Hematopoietic multipotent progenitor cell (in vitro differentiated cells): ENCODE measurements at regions not wholly inside any gene's neighbourhood (a gene's known extent, or its start where the extent isn't known, plus 50 kb on each side); places are given as distances from the start of the nearest gene placed in this dataset.
A peak's percentile ranks its signal among the peaks of the same experiment; 100 is the strongest.
"Not testable (repeated sequence)": the region's sequence is repeated elsewhere in the genome, so short reads cannot be mapped to it uniquely, and the experiment has no call there.

Experiments used
- DNase-seq, 3 donors: peaks; one replicate each; pipeline ENCODE4 v3.0.0-alpha.2; 2011 to 2015; ENCODE audit warnings: low read depth in 2 of 3, low spot score in 2 of 3

DNA sequence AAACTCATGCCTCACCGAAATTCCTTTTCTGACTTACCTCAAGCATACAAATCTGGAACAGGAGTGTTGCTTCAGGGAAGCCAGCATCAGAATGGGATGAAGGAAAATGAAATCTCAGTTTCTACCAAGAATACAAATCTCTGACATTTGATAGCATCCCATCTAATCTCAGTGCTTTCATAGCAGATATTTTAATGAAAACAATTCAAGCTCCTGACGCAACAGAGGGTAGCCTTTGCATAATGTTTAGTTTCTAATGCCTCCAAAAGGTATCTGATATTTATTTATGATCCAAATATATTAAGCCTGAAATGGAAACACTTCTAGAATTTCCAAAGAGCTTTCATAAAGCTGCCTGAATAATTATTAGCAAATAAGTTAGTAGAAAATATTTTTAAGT lies 251.4 kb downstream of the DEPDC1B start:
- DNase-seq: no peak

DNA sequence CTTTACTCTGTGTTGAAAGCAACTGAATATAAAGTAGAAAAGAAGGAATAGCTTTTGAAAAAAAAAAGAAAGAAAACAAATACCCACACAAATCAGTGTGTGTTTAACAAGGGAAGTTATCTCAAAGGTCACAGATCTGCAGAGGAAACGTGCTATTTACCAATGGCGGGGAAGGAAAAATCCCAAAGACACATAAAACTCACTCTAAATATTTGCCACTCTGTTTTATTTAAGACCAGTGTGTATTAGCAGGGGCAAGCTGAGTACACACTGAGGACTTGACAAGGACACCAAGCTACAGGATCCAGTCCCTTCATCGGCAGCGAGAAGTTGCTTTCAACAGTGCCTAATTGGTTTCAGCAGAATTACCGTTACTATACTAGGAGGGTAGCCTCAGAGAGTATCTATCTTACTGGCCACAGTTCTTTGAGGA lies 252.5 kb downstream of the DEPDC1B start:
- no peak for DNase-seq

DNA sequence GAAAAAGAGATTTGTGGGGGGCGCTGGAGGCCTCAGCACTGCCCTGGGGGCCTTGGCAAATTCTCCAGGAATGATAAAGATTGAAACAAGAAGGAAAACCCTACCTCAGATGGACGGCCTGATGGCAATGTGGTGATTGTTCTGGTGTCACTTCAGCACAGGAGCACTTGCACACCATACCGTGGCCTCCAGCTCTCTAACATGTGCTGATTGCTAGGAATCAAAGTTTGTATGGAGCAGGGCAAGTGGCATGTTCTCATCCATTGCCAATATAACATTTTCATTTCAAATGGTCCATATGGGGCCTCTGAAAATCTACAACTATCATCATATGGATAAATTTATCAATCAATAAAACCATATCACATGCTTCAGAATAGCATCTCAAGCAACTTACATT lies 253.0 kb downstream of the DEPDC1B start:
- no peak for DNase-seq

DNA sequence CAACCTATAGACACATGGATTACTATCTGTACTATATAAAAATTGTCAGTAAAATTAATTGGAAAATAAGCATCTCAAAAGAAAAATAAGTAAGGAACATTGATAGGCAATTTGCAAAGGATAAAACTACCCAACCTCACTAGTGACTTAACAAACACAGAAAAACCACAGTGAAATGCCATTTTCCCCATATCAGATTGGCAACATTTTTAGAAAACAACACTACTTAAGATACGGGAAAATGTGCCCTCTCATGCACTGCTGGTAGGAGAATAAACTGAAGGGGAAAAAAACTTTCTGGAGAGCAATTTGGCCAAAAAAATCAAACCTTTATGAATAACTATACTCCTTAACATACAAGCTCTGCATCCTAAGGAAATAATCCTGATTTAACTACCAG lies 254.0 kb downstream of the DEPDC1B start:
- DNase-seq: peak in 1 of 3 donors; percentile 15

DNA sequence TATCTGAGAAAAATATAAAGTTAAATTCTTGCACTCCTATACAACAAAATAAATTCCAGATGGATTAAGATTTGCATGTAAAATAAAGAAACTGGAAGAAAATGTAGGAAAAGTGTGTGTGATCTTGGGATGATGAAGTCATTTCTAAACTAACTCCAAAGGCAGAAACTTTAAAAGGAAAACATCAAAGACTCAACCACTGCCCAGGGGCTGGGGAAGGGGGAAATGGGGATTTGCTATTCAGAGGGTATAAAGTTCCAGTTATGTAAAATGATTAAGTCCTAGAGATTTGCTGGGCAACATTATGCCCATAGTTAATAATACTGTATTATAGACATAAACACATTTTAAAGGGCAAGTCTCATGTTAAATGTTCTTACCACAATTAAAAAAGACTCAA lies 254.5 kb downstream of the DEPDC1B start:
- no peak for DNase-seq

DNA sequence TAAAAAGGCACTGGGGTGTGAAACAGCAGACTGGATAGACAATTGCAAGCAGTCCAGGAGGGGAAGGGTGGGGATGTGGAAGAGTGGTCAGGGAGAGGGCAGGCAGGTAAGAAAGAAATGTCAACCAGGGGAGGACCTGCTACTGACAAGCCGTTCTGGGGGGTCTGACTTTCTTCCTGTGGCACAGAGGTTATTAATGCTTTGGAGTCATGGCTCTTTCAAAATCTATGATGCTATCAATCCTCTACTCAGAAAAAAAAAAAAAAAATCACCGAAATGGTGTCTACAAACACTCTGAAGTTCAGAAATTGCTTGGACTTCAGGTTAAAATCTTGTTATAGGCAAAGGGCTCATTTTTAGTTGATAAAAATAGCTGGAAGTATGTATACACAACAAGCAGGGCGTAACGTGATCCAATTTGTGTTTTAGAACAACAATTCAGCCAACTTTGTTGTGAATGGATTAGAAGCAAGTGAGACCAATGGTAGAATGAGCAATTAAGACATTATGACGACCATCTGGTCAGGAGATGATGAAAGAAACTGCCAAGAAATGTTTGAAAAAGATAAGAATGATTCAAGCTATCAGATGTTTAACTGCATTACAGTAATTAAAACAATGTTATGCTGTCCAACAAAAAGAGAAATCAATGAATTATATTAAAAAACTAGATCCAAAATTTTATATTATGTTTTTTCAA lies 255.2 kb downstream of the DEPDC1B start:
- DNase-seq: no peak

DNA sequence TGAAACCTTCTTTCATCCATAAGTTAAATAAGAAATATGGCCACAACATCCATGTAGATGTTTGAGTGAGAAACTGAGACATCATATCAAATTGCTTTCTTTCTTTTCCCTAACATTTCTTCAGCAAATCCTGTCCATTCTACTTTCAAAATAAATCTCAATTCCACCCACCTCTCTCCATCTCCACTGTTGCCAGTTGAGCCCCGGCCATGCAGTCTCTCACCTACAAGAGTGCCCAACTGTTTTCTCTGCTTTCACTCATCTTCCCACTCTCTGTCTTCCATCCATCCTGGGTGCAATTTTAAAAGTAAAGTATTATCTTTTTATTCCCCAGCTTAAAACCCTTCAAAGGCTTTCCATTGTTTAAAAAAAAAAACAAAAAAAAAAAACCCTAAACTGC lies 260.4 kb downstream of the DEPDC1B start:
- DNase-seq: no peak

DNA sequence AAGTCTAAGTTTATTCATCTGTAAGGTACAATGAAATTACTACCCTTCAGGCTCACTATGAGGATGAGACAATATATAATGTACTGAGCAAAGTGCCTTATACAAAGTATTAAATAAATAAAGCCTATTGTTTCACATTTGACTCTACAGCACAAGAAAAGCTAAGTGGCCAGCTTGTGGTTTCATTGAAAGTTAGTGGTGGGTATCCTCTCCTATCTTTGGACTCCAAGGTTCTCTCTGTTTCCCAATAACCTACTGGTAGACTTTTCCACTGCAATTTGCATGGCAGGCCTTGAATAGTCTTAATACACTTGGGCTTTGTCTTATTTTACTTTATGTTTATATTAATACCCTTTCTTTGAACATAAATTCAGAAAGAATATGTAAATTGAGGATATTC lies 262.7 kb downstream of the DEPDC1B start:
- no peak for DNase-seq

DNA sequence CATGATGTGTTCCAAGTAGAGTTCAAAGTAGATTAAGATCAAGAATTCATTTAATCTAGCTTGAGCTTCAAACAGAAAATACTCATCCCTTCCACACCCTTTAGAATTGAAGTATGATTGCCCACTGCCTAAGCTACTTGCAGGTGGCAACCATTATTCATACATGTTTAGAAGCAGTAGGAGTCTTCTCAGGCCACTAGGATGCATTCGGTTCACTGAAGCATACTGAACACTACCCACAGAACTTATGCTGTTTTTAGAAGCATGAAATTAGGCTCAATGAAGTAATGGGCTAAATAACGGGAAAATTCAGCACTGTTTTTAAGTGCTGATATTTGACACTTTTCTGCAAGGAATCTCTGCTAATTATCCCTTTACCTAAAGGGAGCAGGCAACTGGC lies 263.4 kb downstream of the DEPDC1B start:
- DNase-seq: no peak

DNA sequence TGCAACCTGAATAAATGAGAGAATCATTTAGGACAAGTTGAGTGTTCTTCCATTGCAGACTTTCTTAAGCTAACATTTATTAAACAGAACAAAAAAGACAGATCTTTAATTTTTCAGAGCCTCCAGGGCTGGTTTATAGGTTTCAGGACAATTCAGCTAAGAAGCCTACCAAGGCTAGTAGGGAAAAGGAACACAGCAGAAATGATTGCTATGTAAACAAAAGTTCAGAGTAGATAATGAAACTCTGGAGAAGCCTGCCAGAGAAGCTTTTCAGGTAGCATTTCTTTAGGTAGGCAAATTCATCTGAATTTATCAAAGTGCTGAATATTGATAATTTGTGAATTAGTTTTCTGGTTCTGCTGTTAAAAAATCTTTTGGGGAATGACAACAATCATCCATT lies 264.2 kb downstream of the DEPDC1B start:
- DNase-seq: no peak

DNA sequence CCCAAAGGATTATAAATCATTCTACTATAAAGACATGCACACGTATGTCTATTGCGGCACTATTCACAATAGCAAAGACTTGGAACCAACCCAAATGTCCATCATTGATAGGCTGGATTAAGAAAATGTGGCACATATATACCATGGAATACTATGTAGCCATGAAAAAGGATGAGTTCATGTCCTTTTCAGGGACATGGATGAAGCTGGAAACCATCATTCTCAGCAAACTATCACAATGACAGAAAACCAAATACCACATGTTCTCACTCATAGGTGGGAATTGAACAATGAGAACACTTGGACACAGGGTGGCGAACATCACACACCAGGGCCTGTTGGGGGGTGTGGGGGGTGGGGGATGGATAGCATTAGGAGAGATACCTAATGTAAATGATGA lies 273.8 kb downstream of the DEPDC1B start:
- not testable (repeated sequence) for DNase-seq

DNA sequence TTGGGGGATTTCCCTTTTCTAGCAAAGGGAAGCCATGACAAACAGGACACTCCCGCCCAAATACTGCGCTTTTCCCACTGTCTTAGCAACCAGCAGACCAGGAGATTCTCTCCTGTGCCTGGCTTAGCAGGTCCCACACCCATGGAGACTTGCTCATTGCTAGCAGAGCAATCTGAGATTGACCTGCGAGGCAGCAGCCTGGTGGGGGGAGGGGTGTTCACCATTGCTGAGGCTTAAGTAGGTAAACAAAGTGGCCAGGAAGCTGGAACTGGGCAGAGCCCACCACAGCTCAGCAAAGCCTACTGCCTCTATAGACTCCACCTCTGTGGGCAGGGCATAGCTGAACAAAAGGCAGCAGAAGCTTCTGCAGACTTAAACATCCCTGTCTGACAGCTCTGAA lies 279.2 kb downstream of the DEPDC1B start:
- not testable (repeated sequence) for DNase-seq

DNA sequence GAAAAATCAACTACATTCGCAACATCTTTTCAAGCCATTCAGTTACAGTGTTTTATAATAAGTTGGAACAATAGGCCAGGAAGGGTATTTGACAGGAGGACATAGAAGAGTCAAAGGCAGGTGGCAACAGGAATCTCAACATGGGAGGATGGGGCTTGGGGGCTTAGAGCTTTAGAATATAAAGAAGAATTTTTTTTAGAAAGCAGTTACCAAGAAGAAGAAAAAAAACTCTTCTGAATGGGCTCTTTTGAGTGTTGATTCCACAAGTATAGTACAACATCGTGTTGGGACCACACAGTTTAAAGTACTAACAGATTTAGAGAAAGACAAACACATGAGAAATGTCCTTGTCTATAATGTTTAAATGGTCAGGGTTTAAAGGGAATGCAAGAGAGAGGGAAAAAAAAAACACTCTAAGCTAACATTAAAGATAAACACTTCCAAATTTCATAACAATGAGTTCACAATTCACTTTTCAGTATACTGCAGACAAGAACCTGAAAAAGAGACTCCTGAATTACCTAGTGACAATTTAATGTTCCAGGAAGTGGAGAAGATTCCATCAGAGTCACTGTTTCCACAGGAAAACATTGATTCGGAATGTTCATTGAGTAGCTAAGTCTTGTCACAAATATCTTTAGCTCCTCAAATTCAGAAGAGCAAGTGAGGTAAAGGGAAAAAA lies 282.3 kb downstream of the DEPDC1B start:
- DNase-seq: no peak

DNA sequence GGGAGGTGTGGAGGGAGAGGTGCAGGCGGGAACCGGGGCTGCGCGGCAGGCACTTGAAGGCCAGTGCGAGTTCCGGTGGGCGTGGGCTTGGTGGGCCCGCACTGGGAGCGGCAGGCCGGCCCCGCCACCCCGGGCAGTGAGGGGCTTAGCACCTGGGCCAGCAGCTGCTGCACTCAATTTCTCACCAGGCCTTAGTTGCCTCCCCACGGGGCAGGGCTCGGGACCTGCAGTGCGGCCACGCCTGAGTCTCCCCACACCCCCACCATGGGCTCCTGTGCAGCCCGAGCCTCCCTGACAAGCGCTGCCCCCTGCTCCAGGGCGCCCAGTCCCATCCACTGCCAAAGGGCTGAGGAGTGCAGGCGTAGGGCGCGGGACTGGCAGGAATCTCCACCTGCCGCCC lies 284.5 kb downstream of the DEPDC1B start:
- no peak for DNase-seq

DNA sequence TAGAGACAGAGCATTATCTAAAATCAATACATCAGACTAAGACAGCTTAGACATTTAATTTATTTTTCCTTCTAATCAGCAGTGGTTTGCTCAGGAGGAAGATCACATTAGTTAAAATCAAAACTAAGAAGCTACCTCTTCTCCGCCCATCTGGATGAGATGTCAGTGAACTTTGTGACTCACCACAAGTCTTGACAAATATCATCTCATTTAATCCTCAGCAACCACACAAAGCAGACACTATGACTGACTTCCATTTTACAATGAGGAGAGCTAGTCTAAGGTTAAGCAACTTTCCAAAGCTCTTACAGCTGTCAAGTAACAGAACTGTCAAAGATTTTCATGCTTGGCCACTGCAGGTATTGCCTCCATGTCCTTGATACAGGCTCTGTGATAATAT lies 289.5 kb downstream of the DEPDC1B start:
- DNase-seq: no peak

DNA sequence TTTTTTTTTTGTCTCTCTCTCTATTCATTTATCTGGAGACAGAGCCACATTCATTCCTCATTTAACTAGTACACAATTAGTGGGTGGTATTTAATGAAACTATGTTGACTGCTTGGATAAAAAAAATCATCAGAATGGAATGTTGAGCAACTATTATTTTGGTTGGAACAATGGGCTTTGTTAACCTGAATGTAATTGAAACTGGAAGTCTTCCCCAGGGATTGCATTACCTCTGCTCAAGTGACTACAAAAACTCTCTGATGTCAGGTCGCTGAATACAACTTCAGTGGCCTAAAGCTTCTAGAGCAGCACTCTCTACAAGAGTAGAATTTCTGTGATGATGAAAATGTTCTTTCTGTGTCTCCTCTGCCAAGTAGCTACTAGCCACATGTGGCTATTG lies 295.8 kb downstream of the DEPDC1B start:
- DNase-seq: no peak

DNA sequence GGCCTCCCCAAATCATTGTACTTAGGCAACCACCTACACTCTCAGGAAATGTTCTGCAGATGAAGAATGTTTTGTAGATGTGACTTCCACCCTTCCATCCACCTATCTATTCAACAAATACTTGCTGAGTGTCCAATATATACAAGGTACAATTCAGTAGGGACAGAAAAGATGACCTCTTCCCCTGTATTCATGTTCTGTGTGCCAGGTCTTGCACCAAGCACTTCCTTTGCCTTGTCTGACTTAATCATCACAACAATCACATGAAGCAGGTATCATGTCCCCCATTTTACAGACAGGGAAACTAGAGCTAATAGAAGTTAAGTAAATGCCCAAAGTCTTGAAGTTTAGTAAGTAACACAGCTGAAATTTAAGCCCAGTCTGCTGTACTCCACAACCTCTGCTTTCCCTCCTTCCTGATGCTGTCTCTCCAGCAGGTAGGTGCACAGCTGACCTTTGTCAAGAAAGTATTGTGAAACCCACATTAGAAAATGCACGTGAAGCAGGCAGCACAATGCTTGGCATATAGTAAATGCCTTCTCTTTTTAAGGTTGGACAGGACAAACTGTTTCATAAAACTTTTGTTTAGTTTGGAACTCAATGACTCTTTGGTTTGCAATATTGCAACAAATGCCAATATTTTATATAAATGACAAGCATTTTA lies 296.5 kb downstream of the DEPDC1B start:
- no peak for DNase-seq

DNA sequence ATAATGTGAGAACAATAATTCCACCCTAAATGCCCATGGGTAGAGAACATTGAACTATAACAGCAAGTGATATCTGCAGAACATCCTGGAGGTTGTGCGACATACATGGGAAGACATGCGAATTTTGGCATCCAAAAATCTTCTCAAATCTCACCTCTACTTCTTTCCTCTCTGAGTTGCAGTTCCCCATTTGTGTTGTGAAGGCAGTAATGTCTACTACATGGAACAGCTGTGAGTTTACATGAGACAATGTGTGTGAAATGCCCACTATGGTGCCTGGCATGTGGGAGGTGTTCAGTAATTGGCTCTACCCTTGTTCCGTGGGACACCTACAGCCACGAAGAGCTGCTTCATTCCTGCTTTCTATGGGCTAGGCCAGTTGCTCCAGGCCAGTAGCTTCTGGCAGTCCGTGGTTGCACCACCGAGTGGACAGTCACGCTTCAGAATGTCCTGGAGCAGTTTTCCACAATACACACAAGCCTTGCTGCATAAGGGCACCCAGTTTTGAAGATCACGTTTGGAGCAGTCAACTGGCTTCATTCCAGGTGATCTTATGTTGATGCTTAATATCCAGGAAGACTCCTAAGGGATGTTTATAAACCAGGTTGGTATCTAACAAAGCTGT lies 297.7 kb downstream of the DEPDC1B start:
- no peak for DNase-seq

DNA sequence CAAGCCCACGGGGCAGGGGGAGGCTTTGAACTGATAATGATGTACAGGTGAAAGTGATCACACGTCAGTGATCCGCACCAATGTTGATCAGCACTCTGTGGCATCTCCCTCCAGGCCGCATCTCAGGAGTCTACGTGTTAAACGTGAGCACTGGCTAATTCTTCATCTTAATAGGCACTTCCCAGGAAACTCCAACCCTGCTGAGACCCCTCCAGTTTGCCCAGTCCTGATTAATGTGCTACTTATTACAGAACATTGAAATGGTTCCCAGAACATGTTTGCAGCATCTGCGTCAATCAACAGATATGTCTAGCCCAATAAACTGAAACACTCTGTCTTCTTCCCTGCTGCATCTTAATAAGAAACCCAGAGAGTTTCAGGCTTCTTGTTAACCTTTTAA lies 298.4 kb downstream of the DEPDC1B start:
- no peak for DNase-seq

DNA sequence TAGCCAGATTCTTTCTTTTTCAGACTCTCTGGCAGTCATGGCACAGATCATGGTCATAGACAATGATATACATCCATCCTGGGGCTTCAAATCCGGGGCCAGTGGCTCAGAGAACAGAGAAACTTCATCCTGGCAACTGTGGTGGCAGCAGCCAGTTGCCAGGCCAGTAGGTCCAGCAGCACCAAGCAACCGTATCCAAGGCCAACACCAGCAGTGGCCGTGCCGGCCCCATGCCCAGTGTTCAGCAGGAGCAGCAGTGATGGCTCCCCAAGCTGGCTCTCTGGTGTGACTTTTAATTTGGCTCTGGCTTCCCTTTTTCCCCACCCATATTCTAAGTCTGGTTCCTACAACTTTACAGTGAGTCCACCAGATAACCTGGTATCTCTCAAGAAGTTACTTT lies 300.5 kb downstream of the DEPDC1B start:
- DNase-seq: no peak

DNA sequence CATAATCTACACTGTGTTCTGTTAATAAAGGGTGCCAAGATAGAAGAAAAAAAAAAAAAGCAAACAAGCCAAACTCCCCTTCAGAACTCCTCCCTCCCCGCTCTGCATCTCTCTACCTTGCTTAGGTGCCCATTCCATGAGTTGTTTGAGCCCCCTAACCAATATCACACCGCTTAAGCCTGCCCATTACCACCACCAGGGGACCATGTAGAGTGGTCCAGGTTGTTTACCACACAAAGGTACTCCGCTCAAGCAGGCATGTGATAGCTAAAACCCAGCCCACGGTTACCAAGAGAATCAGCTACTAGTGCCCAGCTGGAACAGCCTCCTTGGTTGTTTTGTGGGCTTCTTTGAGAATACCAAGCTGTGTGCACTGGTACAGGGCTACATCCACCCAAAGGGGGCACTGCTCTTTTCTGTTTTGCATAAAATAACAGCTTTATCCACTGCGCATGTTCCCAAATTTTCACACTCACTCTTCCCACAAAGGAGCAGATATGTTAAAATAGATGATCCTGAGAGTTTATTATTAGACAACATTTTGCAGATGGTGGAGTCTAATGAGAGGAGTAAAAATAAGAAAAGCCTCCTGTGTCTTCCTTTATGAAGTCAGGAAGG lies 304.1 kb downstream of the DEPDC1B start:
- DNase-seq: no peak
